Activated B cell treated with CpG ODN at 0.5 μM for 24 hours (primary cell): ENCODE measurements at regions not wholly inside any gene's neighbourhood (a gene's known extent, or its start where the extent isn't known, plus 50 kb on each side); places are given as distances from the start of the nearest gene placed in this dataset.

ENCODE experiments used
- ATAC-seq: fragments of 200-7000 bp; cut with Tn5 transposase; one replicate; pipeline ENCODE4 v1.10.0; 2021; ENCODE audit warnings: low read depth, mild to moderate bottlenecking, moderate library complexity
- CTCF ChIA-PET: fragments of 350-600 bp; sonication (Branson Sonifier 250); formaldehyde crosslinking; loops from one replicate; lab custom pipeline; 2021; ENCODE audit warnings: antibody characterized with exemption; lab: Charles Lee
- POLR2A ChIA-PET: fragments of 350-600 bp; sonication (Branson Sonifier 250); formaldehyde crosslinking; loops from one replicate; lab custom pipeline; 2021; ENCODE audit warnings: antibody characterized with exemption; lab: Charles Lee
- DNase-seq: peaks from one replicate; pipeline ENCODE4 v3.0.0; 2022
- H3K27ac Mint-ChIP-seq: one replicate; pipeline ENCODE4 v1.8.0; 2020; ENCODE audit warnings: mixed read lengths
- H3K27me3 Mint-ChIP-seq: one replicate; pipeline ENCODE4 v1.8.0; 2021; ENCODE audit warnings: mixed read lengths
- H3K36me3 Mint-ChIP-seq: one replicate; pipeline ENCODE4 v1.8.0; 2021; ENCODE audit warnings: low read depth, mixed read lengths
- H3K4me1 Mint-ChIP-seq: one replicate; pipeline ENCODE4 v1.8.0; 2021; ENCODE audit warnings: mixed read lengths
- H3K4me3 Mint-ChIP-seq: one replicate; pipeline ENCODE4 v1.8.0; 2020; ENCODE audit warnings: mild to moderate bottlenecking, mixed read lengths
- H3K9me3 Mint-ChIP-seq: one replicate; pipeline ENCODE4 v1.8.0; 2020; ENCODE audit warnings: mixed read lengths
- intact Hi-C: fragments of 100-400 bp; cut with micrococcal nuclease; formaldehyde crosslinking; loops from one replicate; pipeline ENCODE4 v1.15.1; 2024
- TF ChIP-seq, protein P1 (sequence below): fragments of 200-600 bp; IDR thresholded peaks from one replicate; pipeline ENCODE4 v1.8.0; 2022; ENCODE audit warnings: antibody characterized with exemption, mild to moderate bottlenecking

DNA sequence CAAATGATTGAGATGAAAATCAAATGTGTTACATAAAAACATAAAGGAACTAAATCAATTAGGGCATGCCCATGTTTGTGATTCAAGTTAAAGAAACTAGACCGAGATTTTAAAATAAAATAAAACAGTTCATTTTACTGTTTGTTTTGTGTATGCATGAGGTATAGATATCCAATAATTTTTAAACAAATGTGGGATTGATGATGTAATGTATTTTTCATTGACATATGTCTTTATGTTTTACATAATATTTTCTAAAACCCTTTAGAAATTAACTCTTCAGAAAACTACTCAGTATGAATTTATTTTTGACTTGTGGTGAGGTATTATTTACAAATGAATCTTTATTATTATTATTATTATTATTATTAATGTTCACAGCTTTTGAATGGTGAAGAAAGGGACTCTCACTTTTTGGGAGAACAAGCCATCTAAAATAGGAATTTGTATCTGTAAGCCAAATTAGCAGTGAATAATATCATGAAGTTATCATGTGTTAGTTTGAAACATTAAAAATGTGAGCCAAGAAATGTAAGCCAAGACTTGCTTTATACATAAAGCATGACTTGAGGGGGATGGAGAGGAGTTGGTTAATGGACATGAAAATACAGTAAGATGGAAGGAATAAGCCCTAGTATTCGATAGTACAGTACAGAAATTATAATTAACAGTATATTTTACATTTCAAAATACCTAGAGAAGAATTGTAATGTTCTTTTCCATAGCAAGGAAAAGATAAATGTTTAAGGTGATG lies 355.0 kb downstream of the CDH10 start:
- Mint-ChIP-seq H3K36me3 (no peaks in the 10 kb centered on the region), H3K9me3 (peaks cover 4% of the 10 kb centered on the region), H3K4me1 (no peaks in the 10 kb centered on the region), H3K27me3 (no peaks in the 10 kb centered on the region), H3K27ac (no peak overlapping the region), H3K4me3 (no peak overlapping the region)
- ChIA-PET CTCF (no interaction called here), POLR2A (no interaction called here)
- DNase-seq (no peak), ATAC-seq (no peak)
- intact Hi-C loops: no loop called here
- TF ChIP-seq, protein P1, sequence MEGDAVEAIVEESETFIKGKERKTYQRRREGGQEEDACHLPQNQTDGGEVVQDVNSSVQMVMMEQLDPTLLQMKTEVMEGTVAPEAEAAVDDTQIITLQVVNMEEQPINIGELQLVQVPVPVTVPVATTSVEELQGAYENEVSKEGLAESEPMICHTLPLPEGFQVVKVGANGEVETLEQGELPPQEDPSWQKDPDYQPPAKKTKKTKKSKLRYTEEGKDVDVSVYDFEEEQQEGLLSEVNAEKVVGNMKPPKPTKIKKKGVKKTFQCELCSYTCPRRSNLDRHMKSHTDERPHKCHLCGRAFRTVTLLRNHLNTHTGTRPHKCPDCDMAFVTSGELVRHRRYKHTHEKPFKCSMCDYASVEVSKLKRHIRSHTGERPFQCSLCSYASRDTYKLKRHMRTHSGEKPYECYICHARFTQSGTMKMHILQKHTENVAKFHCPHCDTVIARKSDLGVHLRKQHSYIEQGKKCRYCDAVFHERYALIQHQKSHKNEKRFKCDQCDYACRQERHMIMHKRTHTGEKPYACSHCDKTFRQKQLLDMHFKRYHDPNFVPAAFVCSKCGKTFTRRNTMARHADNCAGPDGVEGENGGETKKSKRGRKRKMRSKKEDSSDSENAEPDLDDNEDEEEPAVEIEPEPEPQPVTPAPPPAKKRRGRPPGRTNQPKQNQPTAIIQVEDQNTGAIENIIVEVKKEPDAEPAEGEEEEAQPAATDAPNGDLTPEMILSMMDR: no peak

DNA sequence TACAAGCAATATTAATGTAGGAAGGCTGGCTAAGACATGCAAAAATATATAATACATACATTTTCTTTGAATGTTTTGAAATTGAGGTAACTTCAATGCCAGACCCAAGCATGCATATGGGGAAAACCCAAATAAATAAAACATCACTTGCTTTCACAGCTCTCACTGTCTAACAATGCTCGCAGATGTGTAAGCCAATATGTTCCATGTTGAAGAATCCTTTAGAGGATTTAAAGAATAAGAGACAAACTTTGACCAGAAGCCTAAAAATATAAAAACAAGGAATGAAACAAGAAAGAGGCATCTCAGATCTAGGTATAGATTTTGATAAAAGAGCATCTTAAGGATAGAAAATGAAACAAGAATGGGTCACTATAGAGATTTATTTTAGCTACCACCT lies 354.2 kb downstream of the CDH10 start:
- Mint-ChIP-seq H3K27me3 (no peaks in the 10 kb centered on the region), H3K27ac (no peak overlapping the region), H3K36me3 (no peaks in the 10 kb centered on the region), H3K4me1 (no peaks in the 10 kb centered on the region), H3K9me3 (peaks cover 4% of the 10 kb centered on the region), H3K4me3 (no peak overlapping the region)
- ATAC-seq: no peak
- CTCF ChIA-PET: no interaction called here
- intact Hi-C loops: no loop called here
- TF ChIP-seq, protein P1: no peak
- DNase-seq: no peak
- POLR2A ChIA-PET: no interaction called here

DNA sequence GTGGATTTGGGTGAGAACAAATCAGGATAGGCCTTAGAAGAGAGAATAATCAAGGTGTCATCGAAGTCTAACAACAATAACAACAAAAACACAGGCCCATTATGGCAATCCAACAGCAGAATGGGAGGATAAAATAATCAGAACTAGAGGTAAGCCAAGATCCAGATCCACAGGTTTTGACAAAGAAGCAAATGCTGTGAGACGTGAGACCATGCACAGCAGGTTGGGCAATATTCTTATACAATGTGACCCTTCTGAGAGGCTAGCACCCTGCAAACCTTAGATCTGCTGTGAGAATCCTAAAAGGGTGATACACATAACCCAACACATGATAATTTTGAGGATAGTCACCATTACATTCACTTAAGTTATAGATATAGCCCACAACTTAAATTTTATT lies 352.9 kb downstream of the CDH10 start:
- TF ChIP-seq, protein P1: no peak
- intact Hi-C loops: no loop called here
- ATAC-seq (no peak), DNase-seq (no peak)
- POLR2A ChIA-PET: no interaction called here
- Mint-ChIP-seq H3K27ac (no peak overlapping the region), H3K27me3 (no peaks in the 10 kb centered on the region), H3K4me3 (no peak overlapping the region), H3K36me3 (no peaks in the 10 kb centered on the region), H3K4me1 (no peaks in the 10 kb centered on the region), H3K9me3 (peaks cover 7% of the 10 kb centered on the region)
- CTCF ChIA-PET: no interaction called here

DNA sequence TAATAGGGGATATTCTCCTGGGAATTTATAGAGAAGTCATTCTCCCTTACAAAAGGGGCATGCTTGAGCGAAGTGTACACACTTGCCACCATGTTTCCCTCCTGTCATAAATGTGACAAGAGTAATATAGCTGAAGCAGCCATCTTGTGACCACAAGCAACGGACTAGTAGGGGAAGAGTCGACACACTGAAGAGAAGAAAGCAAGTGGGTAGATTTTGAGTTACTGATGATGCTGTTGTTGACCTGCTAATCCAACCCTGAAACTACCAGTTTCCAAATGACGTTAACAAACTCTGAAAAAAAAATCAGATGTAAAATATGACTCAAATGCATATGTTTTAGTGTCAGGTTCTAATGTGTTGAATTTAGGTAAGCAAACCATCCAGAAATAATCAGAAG lies 350.4 kb downstream of the CDH10 start:
- Mint-ChIP-seq H3K4me1 (no peaks in the 10 kb centered on the region), H3K27me3 (no peaks in the 10 kb centered on the region), H3K9me3 (peaks cover 10% of the 10 kb centered on the region), H3K4me3 (no peak overlapping the region), H3K36me3 (no peaks in the 10 kb centered on the region), H3K27ac (no peak overlapping the region)
- POLR2A ChIA-PET: no interaction called here
- TF ChIP-seq, protein P1: no peak
- no peak for ATAC-seq
- DNase-seq: no peak
- CTCF ChIA-PET: no interaction called here
- intact Hi-C loops: no loop called here

DNA sequence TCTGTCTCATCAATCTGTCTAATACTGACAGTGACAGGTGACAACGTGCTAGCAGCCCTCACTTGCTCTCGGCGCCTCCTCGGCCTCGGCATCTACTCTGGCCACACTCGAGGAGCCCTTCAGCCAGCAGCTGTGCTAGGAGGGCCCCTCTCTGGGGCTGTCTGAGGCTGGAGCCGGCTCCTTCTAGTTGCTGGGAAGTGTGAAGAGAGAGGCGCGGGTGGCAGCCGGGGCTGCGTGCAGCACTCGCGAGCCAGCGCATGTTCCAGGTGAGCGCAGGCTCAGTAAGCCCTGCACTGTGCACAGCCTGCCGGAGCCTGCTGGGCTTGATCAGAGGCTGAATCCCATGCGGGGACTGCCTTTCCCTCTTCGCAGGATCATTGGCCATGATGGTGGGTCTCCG lies 330.7 kb downstream of the CDH10 start:
- Mint-ChIP-seq H3K27me3 (no peaks in the 10 kb centered on the region), H3K4me3 (no peak overlapping the region), H3K27ac (no peak overlapping the region), H3K9me3 (peaks cover 15% of the 10 kb centered on the region), H3K36me3 (no peaks in the 10 kb centered on the region), H3K4me1 (no peaks in the 10 kb centered on the region)
- TF ChIP-seq, protein P1: no peak
- DNase-seq: no peak
- CTCF ChIA-PET: no interaction called here
- ATAC-seq: no peak
- POLR2A ChIA-PET: no interaction called here
- intact Hi-C loops: no loop called here
